Mesendoderm (in vitro differentiated cells): ENCODE measurements at regions not wholly inside any gene's neighbourhood (a gene's known extent, or its start where the extent isn't known, plus 50 kb on each side); places are given as distances from the start of the nearest gene placed in this dataset.
"Not testable (repeated sequence)": the region's sequence is repeated elsewhere in the genome, so short reads cannot be mapped to it uniquely, and the experiment has no call there.

ENCODE experiments used
- DNase-seq: peaks from one replicate; pipeline ENCODE4 v3.0.0; 2013
- H2AK5ac ChIP-seq: 2 replicates; pipeline ENCODE4 v1.6.1; 2013; ENCODE audit warnings: low read length, inconsistent platforms
- H2BK120ac ChIP-seq: 2 replicates; pipeline ENCODE4 v1.6.1; 2013; ENCODE audit warnings: low read depth, mild to moderate bottlenecking, low read length, moderate library complexity, mixed read lengths
- H2BK15ac ChIP-seq: replicated peaks from 2 replicates; pipeline ENCODE4 v1.6.1; 2013; ENCODE audit warnings: low read depth, mild to moderate bottlenecking, moderate library complexity
- H2BK5ac ChIP-seq: 2 replicates; pipeline ENCODE4 v1.6.1; 2013; ENCODE audit warnings: low read length, inconsistent platforms
- H3K18ac ChIP-seq: 2 replicates; pipeline ENCODE4 v1.6.1; 2013; ENCODE audit warnings: mild to moderate bottlenecking, low read length, mixed read lengths
- H3K23ac ChIP-seq: one replicate; pipeline ENCODE4 v1.6.1; 2013; ENCODE audit warnings: low read length
- H3K27ac ChIP-seq: 2 replicates; pipeline ENCODE4 v1.5.1; 2013; ENCODE audit warnings: low read depth, mild to moderate bottlenecking, inconsistent platforms, low read length, moderate library complexity
- H3K27me3 ChIP-seq: 2 replicates; pipeline ENCODE4 v1.6.1; 2013; ENCODE audit warnings: low read length, control low read depth, mild to moderate bottlenecking, inconsistent platforms; ENCODE audit not compliant: insufficient read depth, poor library complexity
- H3K36me3 ChIP-seq: 2 replicates; pipeline ENCODE4 v1.6.1; 2013; ENCODE audit warnings: low read length, inconsistent platforms; ENCODE audit not compliant: control insufficient read depth, insufficient read depth
- H3K4ac ChIP-seq: one replicate; pipeline ENCODE4 v1.6.1; 2013; ENCODE audit warnings: low read depth, mild to moderate bottlenecking, low read length, moderate library complexity
- H3K4me1 ChIP-seq: 2 replicates; pipeline ENCODE4 v1.6.1; 2013; ENCODE audit warnings: low read depth, low read length, inconsistent platforms; ENCODE audit not compliant: control insufficient read depth
- H3K4me2 ChIP-seq: 2 replicates; pipeline ENCODE4 v1.6.1; 2013; ENCODE audit warnings: low read length
- H3K4me3 ChIP-seq: 2 replicates; pipeline ENCODE4 v1.5.1; 2013; ENCODE audit warnings: mild to moderate bottlenecking, low read length
- H3K56ac ChIP-seq: one replicate; pipeline ENCODE4 v1.6.1; 2013; ENCODE audit warnings: low read length
- H3K79me1 ChIP-seq: 2 replicates; pipeline ENCODE4 v1.6.1; 2013; ENCODE audit warnings: low read length, inconsistent platforms
- H3K79me2 ChIP-seq: 2 replicates; pipeline ENCODE4 v1.6.1; 2013; ENCODE audit warnings: mild to moderate bottlenecking, low read length; ENCODE audit not compliant: control insufficient read depth, insufficient read depth
- H3K9ac ChIP-seq: 2 replicates; pipeline ENCODE4 v1.6.1; 2013; ENCODE audit warnings: low read length, inconsistent platforms
- H4K5ac ChIP-seq: one replicate; pipeline ENCODE4 v1.6.1; 2013; ENCODE audit warnings: low read length
- H4K8ac ChIP-seq: one replicate; pipeline ENCODE4 v1.6.1; 2013; ENCODE audit warnings: low read depth, mild to moderate bottlenecking, control low read depth, low read length, moderate library complexity
- WGBS: extraction: QIAGEN DNeasy Blood & Tissue Kit; methylation state at CpG from one replicate; pipeline ENCODE4 v1.1.7; 2013; ENCODE audit warnings: low lambda C conversion rate, missing lambda C conversion rate; ENCODE audit not compliant: insufficient coverage; ENCODE audit errors: extremely low coverage; 5-methylcytosine and 5-hydroxymethylcytosine counted together

DNA sequence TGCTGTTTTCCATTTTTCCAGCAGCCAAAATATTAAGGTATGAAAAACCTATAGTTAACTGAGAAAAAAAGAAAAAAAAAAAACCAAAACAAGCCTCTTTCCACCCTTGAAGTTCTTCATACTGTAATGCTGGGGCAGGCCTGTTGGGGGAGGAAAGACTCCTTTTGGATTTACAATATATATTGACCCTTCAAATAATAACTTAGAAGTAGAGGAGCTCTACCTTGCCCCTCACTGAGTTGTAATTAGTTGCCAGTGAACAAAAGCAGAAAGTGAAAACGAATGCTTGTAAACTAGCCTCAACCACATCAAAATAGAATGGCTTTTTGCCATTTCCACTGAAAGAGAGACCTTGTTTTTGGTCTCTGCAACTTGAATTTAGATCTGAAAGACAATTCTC is 326.6 kb downstream of the NR2F2 start:
- Histone ChIP-seq H3K56ac (no peak overlapping the region), H4K8ac (no peak overlapping the region), H3K23ac (no peak overlapping the region), H4K5ac (no peak overlapping the region), H3K18ac (no peak overlapping the region), H2BK120ac (no peak overlapping the region), H2BK15ac (no peak overlapping the region), H3K4me2 (no peak overlapping the region), H3K9ac (no peak overlapping the region), H2AK5ac (no peak overlapping the region), H2BK5ac (no peak overlapping the region), H3K36me3 (no peaks in the 10 kb centered on the region), H3K4me1 (no peaks in the 10 kb centered on the region), H3K4ac (no peak overlapping the region), H3K79me2 (no peaks in the 10 kb centered on the region), H3K27ac (no peak overlapping the region), H3K27me3 (no peaks in the 10 kb centered on the region), H3K79me1 (no peaks in the 10 kb centered on the region), H3K4me3 (no peak overlapping the region)
- WGBS, result no CpG with 5 or more reads among the region's 1 CpG
- peak; percentile 12 for DNase-seq

GRCh38 chr15:96666979-96667378 is 336.5 kb downstream of the NR2F2 start:
- H3K4me1 ChIP-seq, H3K4ac ChIP-seq, H3K27me3 ChIP-seq, H3K4me3 ChIP-seq, H3K4me2 ChIP-seq, H4K8ac ChIP-seq, DNase-seq, H3K27ac ChIP-seq, H3K18ac ChIP-seq, H2BK5ac ChIP-seq, H3K79me2 ChIP-seq, H3K9ac ChIP-seq, H3K79me1 ChIP-seq, H3K56ac ChIP-seq, H3K36me3 ChIP-seq, H2BK15ac ChIP-seq, H2BK120ac ChIP-seq, H2AK5ac ChIP-seq, H3K23ac ChIP-seq, H4K5ac ChIP-seq: not testable (repeated sequence)
- no CpG with 5 or more reads among the region's 3 CpGs for WGBS

- WGBS, result no CpG with 5 or more reads among the region's 5 CpGs
- Histone ChIP-seq H3K4me1 (no peaks in the 10 kb centered on the region), H4K8ac (no peak overlapping the region), H3K27ac (no peak overlapping the region), H3K79me1 (no peaks in the 10 kb centered on the region), H3K23ac (no peak overlapping the region), H3K4me3 (no peak overlapping the region), H3K79me2 (no peaks in the 10 kb centered on the region), H2BK5ac (no peak overlapping the region), H3K9ac (no peak overlapping the region), H3K4me2 (no peak overlapping the region), H3K4ac (no peak overlapping the region), H3K27me3 (no peaks in the 10 kb centered on the region), H2BK15ac (no peak overlapping the region), H3K36me3 (no peaks in the 10 kb centered on the region), H2BK120ac (no peak overlapping the region), H3K18ac (no peak overlapping the region), H2AK5ac (no peak overlapping the region), H4K5ac (no peak overlapping the region), H3K56ac (no peak overlapping the region)
- DNase-seq, result no peak
These were observed 339.9 kb downstream of the NR2F2 start for GRCh38 chr15:96670389-96670788.

DNA sequence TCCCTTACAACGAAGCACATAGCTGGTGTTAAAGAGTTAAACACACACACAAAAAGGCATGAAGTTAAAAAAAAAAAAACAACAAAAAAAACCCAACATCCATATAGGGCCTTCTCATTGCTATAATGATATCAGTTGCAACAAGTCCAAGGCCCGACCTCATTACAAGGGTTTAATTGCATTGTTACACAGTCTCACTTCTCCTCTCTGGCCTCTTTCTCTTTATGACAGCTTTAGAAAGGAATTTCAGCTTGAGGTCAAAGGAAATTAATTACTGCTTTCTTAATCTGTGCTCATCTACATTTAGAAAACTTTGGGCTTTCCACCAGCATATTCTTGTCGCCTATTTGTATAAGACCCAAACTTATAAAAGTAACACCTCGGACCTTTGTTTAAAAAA is 342.1 kb downstream of the NR2F2 start:
- Histone ChIP-seq H3K4me3 (no peak overlapping the region), H3K9ac (no peak overlapping the region), H2BK15ac (no peak overlapping the region), H2BK5ac (no peak overlapping the region), H3K36me3 (no peaks in the 10 kb centered on the region), H3K18ac (no peak overlapping the region), H2AK5ac (no peak overlapping the region), H3K79me2 (no peaks in the 10 kb centered on the region), H3K4me1 (no peaks in the 10 kb centered on the region), H4K8ac (no peak overlapping the region), H3K4me2 (no peak overlapping the region), H3K56ac (no peak overlapping the region), H3K4ac (no peak overlapping the region), H4K5ac (no peak overlapping the region), H3K27ac (no peak overlapping the region), H3K79me1 (no peaks in the 10 kb centered on the region), H3K27me3 (no peaks in the 10 kb centered on the region), H2BK120ac (no peak overlapping the region), H3K23ac (no peak overlapping the region)
- WGBS, result no CpG with 5 or more reads among the region's 4 CpGs
- DNase-seq, result no peak

DNA sequence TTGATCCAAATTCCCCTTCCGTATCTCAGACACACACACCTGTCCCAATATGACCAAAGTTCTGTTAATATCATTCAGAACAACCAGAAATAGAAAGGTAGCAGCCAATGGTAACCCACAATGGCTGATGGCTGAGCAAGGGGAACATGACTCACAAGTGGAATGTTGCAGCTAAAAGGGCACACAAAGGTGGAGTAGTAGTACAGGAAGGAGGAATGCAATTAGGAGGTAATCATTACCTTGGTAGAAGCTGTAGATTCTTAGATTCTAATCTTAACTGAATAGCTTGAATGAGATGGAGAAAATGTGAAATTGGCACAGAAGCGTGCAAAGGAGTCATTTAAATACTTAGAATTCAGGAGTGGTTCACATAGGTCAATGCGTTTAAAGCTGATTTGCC is 347.9 kb downstream of the NR2F2 start:
- Histone ChIP-seq H3K18ac (no peak overlapping the region), H3K4me1 (no peaks in the 10 kb centered on the region), H3K23ac (no peak overlapping the region), H3K4me2 (no peak overlapping the region), H3K79me2 (no peaks in the 10 kb centered on the region), H3K56ac (no peak overlapping the region), H4K8ac (no peak overlapping the region), H3K27me3 (no peaks in the 10 kb centered on the region), H3K4ac (no peak overlapping the region), H3K4me3 (no peak overlapping the region), H3K27ac (no peak overlapping the region), H4K5ac (no peak overlapping the region), H3K79me1 (no peaks in the 10 kb centered on the region), H2BK120ac (no peak overlapping the region), H3K36me3 (no peaks in the 10 kb centered on the region), H2BK5ac (no peak overlapping the region), H3K9ac (no peak overlapping the region), H2AK5ac (no peak overlapping the region), H2BK15ac (no peak overlapping the region)
- no CpG with 5 or more reads among the region's 3 CpGs for WGBS
- no peak for DNase-seq

GRCh38 chr15:96687388-96688107 is 357.0 kb downstream of the NR2F2 start:
- Histone ChIP-seq H3K79me1 (no peaks in the 10 kb centered on the region), H4K8ac (no peak overlapping the region), H3K4me3 (no peak overlapping the region), H3K4me2 (no peak overlapping the region), H3K27me3 (no peaks in the 10 kb centered on the region), H3K36me3 (no peaks in the 10 kb centered on the region), H2BK120ac (no peak overlapping the region), H3K4ac (no peak overlapping the region), H3K79me2 (no peaks in the 10 kb centered on the region), H3K27ac (no peak overlapping the region), H2AK5ac (no peak overlapping the region), H3K18ac (no peak overlapping the region), H3K9ac (no peak overlapping the region), H2BK5ac (no peak overlapping the region), H3K4me1 (no peaks in the 10 kb centered on the region), H4K5ac (no peak overlapping the region), H3K23ac (no peak overlapping the region), H3K56ac (no peak overlapping the region), H2BK15ac (no peak overlapping the region)
- WGBS, result no CpG with 5 or more reads among the region's 5 CpGs
- DNase-seq, result peak; percentile 19
